ENCODE measurements at regions not wholly inside any gene's neighbourhood (a gene's known extent, or its start where the extent isn't known, plus 50 kb on each side); places are given as distances from the start of the nearest gene placed in this dataset.

- H3K9me3 ChIP-seq (ENCODE audit: control insufficient read depth, insufficient read depth, low read length), result no peaks in the 10 kb centered on the region
- no peaks in the 10 kb centered on the region for H3K27me3 ChIP-seq (ENCODE audit: control insufficient read depth, low read length)
- H4K20me1 ChIP-seq (ENCODE audit: control insufficient read depth, insufficient read depth, low read depth, low read length), result no peaks in the 10 kb centered on the region
- H3K4me2 ChIP-seq (ENCODE audit: low read length), result no peak overlapping the region
- H3K79me2 ChIP-seq (ENCODE audit: control insufficient read depth, low read length), result no peaks in the 10 kb centered on the region
- H3F3A ChIP-seq (ENCODE audit: control insufficient read depth, insufficient read depth), result no peaks in the 10 kb centered on the region
- no peaks in the 10 kb centered on the region for H3K4me1 ChIP-seq (ENCODE audit: control insufficient read depth, low read length)
- TF ChIP-seq EZH2phosphoT487 (IDR thresholded peaks at IDR 0.05; ENCODE audit: borderline replicate concordance, low read length), result no peak
- no peak for TF ChIP-seq CTCF (IDR thresholded peaks at IDR 0.05; ENCODE audit: low read depth, low read length, poor library complexity, severe bottlenecking)
- H3K36me3 ChIP-seq (ENCODE audit: control insufficient read depth, low read length), result no peaks in the 10 kb centered on the region
- no peak overlapping the region for H3K27ac ChIP-seq (ENCODE audit: low read depth, low read length)
- no peaks in the 10 kb centered on the region for H3K9me2 ChIP-seq (replicated peaks; ENCODE audit: control insufficient read depth, low read length)
- H3K4me3 ChIP-seq (ENCODE audit: low read length), result no peak overlapping the region
Measured at GRCh38 chr2:216279459-216279858, 92.8 kb downstream of the MARCHF4 start.

- Histone ChIP-seq H3K4me2 (ENCODE audit: low read length) (no peak overlapping the region), H3K27ac (ENCODE audit: low read depth, low read length) (no peak overlapping the region), H3F3A (ENCODE audit: control insufficient read depth, insufficient read depth) (no peaks in the 10 kb centered on the region), H3K9me3 (ENCODE audit: control insufficient read depth, insufficient read depth, low read length) (no peaks in the 10 kb centered on the region), H3K79me2 (ENCODE audit: control insufficient read depth, low read length) (no peaks in the 10 kb centered on the region), H3K4me1 (ENCODE audit: control insufficient read depth, low read length) (no peaks in the 10 kb centered on the region), H3K36me3 (ENCODE audit: control insufficient read depth, low read length) (no peaks in the 10 kb centered on the region), H3K4me3 (ENCODE audit: low read length) (no peak overlapping the region), H3K27me3 (ENCODE audit: control insufficient read depth, low read length) (no peaks in the 10 kb centered on the region), H4K20me1 (ENCODE audit: control insufficient read depth, insufficient read depth, low read depth, low read length) (no peaks in the 10 kb centered on the region), H3K9me2 (replicated peaks; ENCODE audit: control insufficient read depth, low read length) (no peaks in the 10 kb centered on the region)
- TF ChIP-seq CTCF (IDR thresholded peaks at IDR 0.05; ENCODE audit: low read depth, low read length, poor library complexity, severe bottlenecking), result no peak
- TF ChIP-seq EZH2phosphoT487 (IDR thresholded peaks at IDR 0.05; ENCODE audit: borderline replicate concordance, low read length), result no peak
Measured at GRCh38 chr2:216279031-216279430, 93.3 kb downstream of the MARCHF4 start.

DNA sequence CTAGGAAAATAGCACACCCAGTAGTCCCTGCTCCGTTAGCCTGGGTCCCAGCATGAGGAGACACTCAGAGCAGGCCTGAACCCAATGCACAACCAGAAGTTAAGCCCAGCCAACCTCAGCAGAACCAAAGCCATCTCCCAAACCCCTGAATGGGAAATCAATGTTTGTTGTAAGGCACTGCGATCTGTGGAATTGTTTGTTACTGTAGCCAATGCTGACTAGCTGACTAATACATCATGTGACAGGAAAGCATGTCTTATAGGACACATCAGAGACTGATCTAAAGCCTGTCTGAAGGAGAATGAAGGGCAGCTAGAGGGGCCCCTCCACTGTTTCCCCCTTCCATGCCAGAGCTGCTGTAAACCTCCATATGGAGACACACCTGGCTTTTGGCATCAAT is 96.4 kb downstream of the MARCHF4 start:
- Histone ChIP-seq H3K4me2 (ENCODE audit: low read length) (no peak overlapping the region), H3K9me3 (ENCODE audit: control insufficient read depth, insufficient read depth, low read length) (no peaks in the 10 kb centered on the region), H3K36me3 (ENCODE audit: control insufficient read depth, low read length) (no peaks in the 10 kb centered on the region), H3K27me3 (ENCODE audit: control insufficient read depth, low read length) (peaks cover 3% of the 10 kb centered on the region; the same call in 1 of the 2 replicates), H3K79me2 (ENCODE audit: control insufficient read depth, low read length) (no peaks in the 10 kb centered on the region), H3K27ac (ENCODE audit: low read depth, low read length) (no peak overlapping the region), H3F3A (ENCODE audit: control insufficient read depth, insufficient read depth) (no peaks in the 10 kb centered on the region), H3K4me1 (ENCODE audit: control insufficient read depth, low read length) (no peaks in the 10 kb centered on the region), H3K9me2 (replicated peaks; ENCODE audit: control insufficient read depth, low read length) (no peaks in the 10 kb centered on the region), H3K4me3 (ENCODE audit: low read length) (no peak overlapping the region), H4K20me1 (ENCODE audit: control insufficient read depth, insufficient read depth, low read depth, low read length) (no peaks in the 10 kb centered on the region)
- TF ChIP-seq CTCF (IDR thresholded peaks at IDR 0.05; ENCODE audit: low read depth, low read length, poor library complexity, severe bottlenecking), result no peak
- no peak for TF ChIP-seq EZH2phosphoT487 (IDR thresholded peaks at IDR 0.05; ENCODE audit: borderline replicate concordance, low read length)
